Adrenal gland (tissue), 5 donors: ENCODE measurements at regions not wholly inside any gene's neighbourhood (a gene's known extent, or its start where the extent isn't known, plus 50 kb on each side); places are given as distances from the start of the nearest gene placed in this dataset.

Experiments
- POLR2A ChIP-seq, 2 donors: fragments of 450-650 bp; IDR thresholded peaks; one replicate each; pipeline ENCODE4 v1.6.1; 2017; ENCODE audit warnings: antibody characterized with exemption in 2 of 2, mild to moderate bottlenecking in 2 of 2, moderate library complexity in 1 of 2
- TF ChIP-seq, protein P1 (sequence below), 6 experiments: fragments of 450-650 bp in 4 of 6; fragments of 200-600 bp in 2 of 6; sonication (generic) in 1 of 6; IDR thresholded peaks; 1 replicate in 5 of 6; 2 replicates in 1 of 6; pipeline versions ENCODE4 v1.5.1 to v1.8.0; 2016 to 2021; ENCODE audit warnings: antibody characterized with exemption in 6 of 6, mild to moderate bottlenecking in 2 of 6, moderate library complexity in 1 of 6
- donor health status: DM: no; HTN: no; CAD: no.

DNA sequence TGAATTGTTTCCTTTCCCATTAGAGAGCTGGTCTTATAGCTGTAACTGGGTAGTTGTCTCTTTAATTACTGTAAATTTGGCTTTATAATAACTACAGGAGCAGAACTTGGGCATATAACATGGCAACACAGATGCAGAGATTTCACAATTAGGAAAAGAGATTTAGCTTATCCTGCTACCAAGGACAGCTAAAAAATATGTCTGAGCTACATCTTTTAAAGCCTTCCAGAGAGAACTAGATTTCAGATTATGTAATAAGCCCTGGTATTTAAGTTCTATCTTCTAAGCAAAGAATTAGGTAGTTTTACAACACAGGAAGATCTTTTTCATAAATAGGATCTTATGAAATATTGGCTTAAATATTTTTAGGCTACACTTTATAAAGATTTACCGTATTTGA, 313.8 kb downstream of the S1PR1 start:
- TF ChIP-seq, protein P1, sequence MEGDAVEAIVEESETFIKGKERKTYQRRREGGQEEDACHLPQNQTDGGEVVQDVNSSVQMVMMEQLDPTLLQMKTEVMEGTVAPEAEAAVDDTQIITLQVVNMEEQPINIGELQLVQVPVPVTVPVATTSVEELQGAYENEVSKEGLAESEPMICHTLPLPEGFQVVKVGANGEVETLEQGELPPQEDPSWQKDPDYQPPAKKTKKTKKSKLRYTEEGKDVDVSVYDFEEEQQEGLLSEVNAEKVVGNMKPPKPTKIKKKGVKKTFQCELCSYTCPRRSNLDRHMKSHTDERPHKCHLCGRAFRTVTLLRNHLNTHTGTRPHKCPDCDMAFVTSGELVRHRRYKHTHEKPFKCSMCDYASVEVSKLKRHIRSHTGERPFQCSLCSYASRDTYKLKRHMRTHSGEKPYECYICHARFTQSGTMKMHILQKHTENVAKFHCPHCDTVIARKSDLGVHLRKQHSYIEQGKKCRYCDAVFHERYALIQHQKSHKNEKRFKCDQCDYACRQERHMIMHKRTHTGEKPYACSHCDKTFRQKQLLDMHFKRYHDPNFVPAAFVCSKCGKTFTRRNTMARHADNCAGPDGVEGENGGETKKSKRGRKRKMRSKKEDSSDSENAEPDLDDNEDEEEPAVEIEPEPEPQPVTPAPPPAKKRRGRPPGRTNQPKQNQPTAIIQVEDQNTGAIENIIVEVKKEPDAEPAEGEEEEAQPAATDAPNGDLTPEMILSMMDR (IDR thresholded peaks at IDR 0.05) = no peak
- TF ChIP-seq POLR2A (IDR thresholded peaks at IDR 0.05) = no peak
